HG03558 (cell line): ENCODE measurements at regions not wholly inside any gene's neighbourhood (a gene's known extent, or its start where the extent isn't known, plus 50 kb on each side); places are given as distances from the start of the nearest gene placed in this dataset.

Experiments
- ATAC-seq: cut with Tn5 transposase; IDR thresholded peaks from one replicate; pipeline ENCODE4 v1.9.1; 2021; ENCODE audit warnings: moderate number of reproducible peaks; ENCODE audit not compliant: unreplicated experiment; ENCODE audit errors: extremely low read depth

DNA sequence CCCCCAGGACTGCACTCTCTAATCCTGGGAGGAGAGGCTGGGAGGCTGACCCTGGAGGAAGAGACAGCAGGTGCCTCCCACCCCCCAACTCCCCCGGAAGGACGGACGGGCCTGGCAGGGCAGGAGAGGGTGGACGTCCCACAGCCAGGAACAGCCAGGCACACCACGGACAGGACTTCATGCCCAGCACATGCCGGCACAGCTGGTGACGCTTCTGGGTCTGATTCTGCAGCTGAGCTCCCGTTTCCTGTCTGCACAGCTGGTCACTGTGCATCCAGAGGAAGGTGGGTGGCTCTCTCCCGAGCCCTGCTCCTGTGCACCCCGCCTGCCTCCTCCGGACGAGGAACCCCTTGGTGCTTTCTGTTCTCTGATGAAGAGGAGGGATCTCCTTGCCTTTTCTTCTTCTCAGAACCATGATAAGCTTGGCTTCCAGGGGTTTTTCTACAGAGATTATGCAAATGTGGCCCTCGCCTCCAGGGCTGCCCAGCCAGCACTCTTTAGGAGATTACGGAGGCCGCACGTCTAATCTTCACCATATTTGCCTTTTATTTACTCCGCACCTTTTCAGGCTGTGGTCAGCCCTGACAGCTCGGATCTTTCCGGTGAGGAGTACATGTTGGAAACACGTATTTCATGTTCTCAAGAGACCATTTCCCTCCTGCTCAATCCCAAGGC, 1295.8 kb downstream of the BRD1 start:
- ATAC-seq: no peak

GRCh38 chr22:48531108-48531507, 1296.6 kb downstream of the BRD1 start:
- ATAC-seq: no peak

GRCh38 chr22:48530666-48531065, 1297.0 kb downstream of the BRD1 start:
- no peak for ATAC-seq

DNA sequence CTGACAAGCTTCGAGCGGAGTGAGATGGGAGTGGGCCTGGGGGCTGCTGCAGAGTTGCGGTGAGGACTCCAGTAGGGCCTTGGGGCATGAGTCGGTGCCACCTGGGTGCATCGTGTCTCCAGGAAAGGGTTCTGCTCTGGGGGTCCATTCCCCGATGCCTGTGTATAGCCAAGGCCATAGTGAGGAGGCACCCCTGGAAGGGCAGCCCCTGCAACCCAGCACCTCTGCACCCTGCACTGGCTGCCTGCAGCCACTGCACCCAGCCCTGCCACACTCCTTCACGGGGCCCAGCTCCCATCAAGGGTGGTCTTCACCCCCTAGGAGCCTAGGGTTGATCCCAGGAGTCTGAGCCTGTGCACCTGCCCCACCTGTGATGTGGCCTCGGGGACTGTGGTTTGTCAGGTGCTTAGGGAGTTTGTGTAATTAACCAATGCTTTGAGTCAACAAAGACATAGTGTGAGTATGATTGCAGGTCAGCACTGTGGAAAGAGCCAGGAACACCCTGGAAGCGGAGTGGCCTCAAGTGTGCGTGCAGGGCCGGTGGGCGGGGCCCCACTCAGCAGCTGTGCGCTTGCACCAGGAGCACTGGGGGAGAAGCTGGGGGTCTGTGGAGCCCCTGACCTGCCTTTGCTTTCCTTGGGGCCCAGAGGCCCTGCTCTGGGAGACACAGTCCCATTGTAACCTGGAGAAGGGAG, 1299.3 kb downstream of the BRD1 start:
- no peak for ATAC-seq

- ATAC-seq: no peak
Measured at GRCh38 chr22:48523761-48524160, 1303.9 kb downstream of the BRD1 start.

DNA sequence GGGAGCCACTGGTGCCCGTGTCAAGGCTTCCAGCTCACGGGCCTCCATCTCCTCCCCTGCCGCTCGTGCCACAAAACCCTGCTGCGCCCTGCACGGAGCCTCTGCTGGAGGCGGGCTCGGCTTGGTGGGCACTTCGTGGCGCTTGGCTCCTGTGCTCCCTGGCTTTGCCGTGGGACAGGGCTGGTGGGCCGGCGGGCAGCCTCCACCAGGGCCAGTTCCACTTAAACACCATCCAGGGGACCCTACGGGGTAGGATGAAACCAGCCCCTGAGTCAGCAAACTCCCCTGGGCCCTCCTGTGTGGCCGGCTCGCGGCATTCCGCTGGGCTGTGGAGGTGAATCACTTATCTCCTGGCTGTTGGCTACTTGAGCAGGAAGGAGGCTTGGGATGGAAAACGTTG, 1304.6 kb downstream of the BRD1 start:
- ATAC-seq: no peak

DNA sequence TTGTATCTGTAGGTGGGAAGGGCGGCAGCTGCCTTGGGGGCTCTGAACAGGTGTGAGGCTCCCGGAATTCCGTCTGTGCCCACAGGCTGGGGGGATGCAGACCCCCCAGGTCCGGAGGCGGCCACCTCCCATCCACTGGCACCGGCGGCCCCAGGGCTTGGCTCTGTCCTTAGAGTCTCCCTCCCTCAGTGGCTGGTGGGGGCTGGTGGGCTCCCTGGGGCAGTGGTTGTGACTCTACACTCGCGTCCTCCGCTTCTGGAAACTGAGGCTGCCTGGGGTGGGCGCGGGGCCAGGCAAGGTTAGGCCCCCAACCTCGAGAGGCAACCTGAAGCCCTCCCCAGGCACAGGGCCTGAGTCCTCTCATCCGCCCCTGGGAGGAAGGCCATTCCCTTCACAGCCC, 1305.4 kb downstream of the BRD1 start:
- no peak for ATAC-seq

GRCh38 chr22:48520884-48521588, 1306.6 kb downstream of the BRD1 start:
- no peak for ATAC-seq

- ATAC-seq: no peak
Measured at GRCh38 chr22:48520207-48520606, 1307.5 kb downstream of the BRD1 start.

GRCh38 chr22:48517039-48518030, 1310.3 kb downstream of the BRD1 start:
- ATAC-seq: no peak

DNA sequence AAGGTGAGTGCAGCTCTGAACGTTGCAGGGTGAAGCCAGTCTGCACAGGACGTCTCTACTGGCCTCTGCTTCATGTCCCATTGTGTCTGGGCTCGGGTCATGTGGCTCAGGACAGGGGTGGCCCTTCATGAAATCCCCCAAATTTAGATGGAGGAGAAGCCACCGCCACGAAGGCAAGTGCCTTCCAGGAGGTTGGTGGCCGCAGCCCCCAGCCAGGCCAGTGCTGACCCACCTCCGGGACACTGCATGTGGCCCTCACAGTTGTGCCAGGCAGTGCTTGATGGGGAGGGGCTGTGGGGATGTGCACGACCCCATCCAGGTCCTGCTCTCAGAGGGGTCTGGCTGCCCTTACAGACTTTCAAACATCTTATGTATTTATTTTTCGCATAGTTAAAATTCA, 1311.1 kb downstream of the BRD1 start:
- no peak for ATAC-seq

DNA sequence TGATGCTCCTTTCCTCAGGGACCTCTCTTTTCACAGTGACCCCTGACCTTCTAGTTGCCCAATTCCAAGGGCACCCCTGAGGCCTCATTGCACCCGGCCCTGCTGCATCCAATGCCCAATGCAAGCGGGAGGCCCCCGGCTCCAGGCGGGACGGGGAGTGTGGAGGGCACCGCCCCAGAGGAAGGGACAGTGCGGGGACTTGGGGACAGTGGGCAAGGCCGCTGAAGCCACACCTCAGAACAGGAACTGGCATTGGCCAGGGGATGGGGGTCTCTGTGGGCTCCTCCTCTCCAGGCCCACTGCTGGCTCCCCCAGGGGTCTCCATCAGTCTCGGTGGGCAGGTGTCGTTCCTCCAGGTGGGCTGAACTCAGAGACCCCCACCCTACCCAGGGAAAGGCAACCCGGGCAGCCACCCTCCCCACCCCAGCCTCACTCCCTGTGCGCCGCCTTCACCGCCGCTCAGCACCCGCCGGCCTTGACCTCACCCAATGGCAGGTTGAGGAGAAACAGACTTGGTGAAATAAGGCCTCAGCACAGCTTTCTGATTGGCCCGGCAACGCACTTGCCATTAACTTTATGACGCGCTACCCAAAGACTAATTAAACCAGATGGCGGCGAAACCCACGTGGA, 1312.0 kb downstream of the BRD1 start:
- no peak for ATAC-seq

GRCh38 chr22:48513929-48514328, 1313.7 kb downstream of the BRD1 start:
- ATAC-seq: no peak

- ATAC-seq: no peak
Measured at GRCh38 chr22:48513446-48513845, 1314.2 kb downstream of the BRD1 start.

GRCh38 chr22:48511781-48512327, 1315.8 kb downstream of the BRD1 start:
- ATAC-seq: no peak

DNA sequence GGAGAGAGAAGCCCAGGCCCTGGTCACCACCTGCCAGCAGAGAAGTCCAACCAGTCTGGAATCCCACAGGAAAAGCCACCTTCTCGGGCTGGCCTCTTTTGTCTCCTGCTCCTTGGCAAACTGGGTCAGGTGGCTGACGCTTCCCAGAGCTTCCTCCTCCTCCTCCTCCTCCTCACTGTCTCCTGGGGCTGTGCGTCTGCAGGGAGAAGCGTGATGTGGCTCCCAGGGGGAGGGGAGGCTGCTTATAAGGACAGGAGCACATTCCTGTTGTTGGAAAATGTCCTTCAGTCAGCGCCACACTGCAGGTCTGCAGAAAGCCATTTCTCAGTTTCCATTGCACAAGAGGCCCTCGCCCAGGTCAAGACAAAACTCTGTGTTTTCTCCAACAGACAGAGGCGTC, 1316.5 kb downstream of the BRD1 start:
- ATAC-seq: no peak

DNA sequence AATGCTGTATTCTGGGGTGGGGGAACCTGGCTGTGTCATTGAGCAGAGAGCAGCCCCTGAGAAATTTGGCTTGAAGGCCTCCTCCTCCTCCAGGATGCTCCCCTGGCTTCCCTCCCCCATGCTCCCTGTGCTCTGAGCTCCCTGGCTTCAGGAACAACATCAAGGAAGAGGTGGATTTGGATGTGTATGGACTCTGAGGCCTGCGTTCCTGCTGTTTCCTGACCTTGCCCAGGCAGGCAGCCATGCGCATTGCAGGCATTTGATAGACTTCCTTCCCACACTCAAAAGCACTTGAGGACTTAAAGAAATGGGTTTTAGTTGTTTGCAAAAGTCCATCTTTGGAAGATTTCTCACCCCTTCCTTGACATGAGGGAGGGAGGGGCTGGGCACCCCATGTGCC, 1317.1 kb downstream of the BRD1 start:
- ATAC-seq: no peak

GRCh38 chr22:48507595-48508350, 1319.9 kb downstream of the BRD1 start:
- ATAC-seq: no peak

GRCh38 chr22:48507171-48507570, 1320.5 kb downstream of the BRD1 start:
- no peak for ATAC-seq
